ENCODE measurements at regions not wholly inside any gene's neighbourhood (a gene's known extent, or its start where the extent isn't known, plus 50 kb on each side); places are given as distances from the start of the nearest gene placed in this dataset.
A peak's percentile ranks its signal among the peaks of the same experiment; 100 is the strongest.
"Not testable (repeated sequence)": the region's sequence is repeated elsewhere in the genome, so short reads cannot be mapped to it uniquely, and the experiment has no call there.

GRCh38 chr21:10451274-10451673 is 70.1 kb upstream of the TPTE start:
- H2BK15ac ChIP-seq (ENCODE audit: low read length); H2BK20ac ChIP-seq (ENCODE audit: low read length); H3K27me3 ChIP-seq (replicated peaks in 1 of 4; ENCODE audit: control insufficient read depth in 3 of 4, extremely low read depth in 1 of 4, insufficient read depth in 3 of 4, low read length in 3 of 4); H3K23ac ChIP-seq (ENCODE audit: insufficient read length); H3K27ac ChIP-seq (ENCODE audit: low read depth, low read length); H3K14ac ChIP-seq (ENCODE audit: insufficient read length); H3K4me1 ChIP-seq (replicated peaks in 1 of 4; ENCODE audit: control insufficient read depth in 3 of 4, insufficient read depth in 4 of 4, low read length in 3 of 4); H3K23me2 ChIP-seq (ENCODE audit: low read depth, low read length); H2AK5ac ChIP-seq (ENCODE audit: low read depth, low read length); H3K79me2 ChIP-seq (ENCODE audit: control insufficient read depth in 1 of 2, insufficient read depth in 2 of 2, low read length in 2 of 2); H2AFZ ChIP-seq (ENCODE audit: low read length); H2BK12ac ChIP-seq (ENCODE audit: low read depth, low read length); H2BK120ac ChIP-seq (replicated peaks; ENCODE audit: low read depth, low read length); H3K36me3 ChIP-seq (ENCODE audit: control insufficient read depth in 2 of 4, insufficient read depth in 4 of 4, low read length in 3 of 4); H3K56ac ChIP-seq (replicated peaks; ENCODE audit: insufficient read length, low read depth, low read length); CTCF ChIA-PET (ENCODE audit: partially characterized antibody); H3K4me3 ChIP-seq (ENCODE audit: extremely low read depth in 1 of 4, insufficient read depth in 2 of 4, low read depth in 3 of 4, low read length in 4 of 4); H4K5ac ChIP-seq (ENCODE audit: insufficient read length, low read depth, low read length); FAIRE-seq; H3K9ac ChIP-seq (replicated peaks in 1 of 4; ENCODE audit: extremely low read depth in 1 of 4, low read depth in 3 of 4, low read length in 3 of 4); H3K18ac ChIP-seq (ENCODE audit: extremely low read depth, low read length); H2BK5ac ChIP-seq (ENCODE audit: low read depth, low read length); H4K8ac ChIP-seq (ENCODE audit: extremely low read depth, insufficient read depth, low read length); H3K4me2 ChIP-seq (ENCODE audit: insufficient read depth in 1 of 2, low read depth in 2 of 2, low read length in 2 of 2); POLR2A ChIA-PET (ENCODE audit: partially characterized antibody); H4K91ac ChIP-seq (replicated peaks; ENCODE audit: insufficient read length, low read length); H4K20me1 ChIP-seq (replicated peaks in 1 of 2; ENCODE audit: control insufficient read depth in 1 of 2, insufficient read depth in 2 of 2, low read length in 2 of 2); DNase-seq (ENCODE audit: low read depth in 1 of 2, low spot score in 2 of 2); H3K4ac ChIP-seq (replicated peaks; ENCODE audit: insufficient read length, low read depth, low read length); H3K79me1 ChIP-seq (ENCODE audit: low read depth, low read length): not testable (repeated sequence)
- peaks cover 53 to 60% of the 10 kb centered on the region in 2 experiments for H3K9me3 ChIP-seq (ENCODE audit: insufficient read depth in 2 of 2, low read depth in 1 of 2, low read length in 1 of 2)
- TF ChIP-seq ZNF274 (IDR thresholded peaks at IDR 0.05; ENCODE audit: borderline replicate concordance, extremely low read depth, low read length), result 0 out of 2 replicates have a peak, but pooled peaks have one; percentile 25
- WGBS, 2 experiments (ENCODE audit: extremely low coverage in 1 of 2, insufficient coverage in 1 of 2, insufficient read length in 1 of 2, insufficient replicate concordance in 2 of 2, low coverage in 1 of 2, low lambda C conversion rate in 2 of 2, missing lambda C conversion rate in 1 of 2), result 73% methylated on average over 6 of the region's 6 CpGs; no CpG with 5 or more reads in 1 of the 2 experiments

All from H1 (cell line).